HG02852 (cell line): ENCODE measurements at regions not wholly inside any gene's neighbourhood (a gene's known extent, or its start where the extent isn't known, plus 50 kb on each side); places are given as distances from the start of the nearest gene placed in this dataset.
"Not testable (repeated sequence)": the region's sequence is repeated elsewhere in the genome, so short reads cannot be mapped to it uniquely, and the experiment has no call there.

ENCODE experiments used
- ATAC-seq: cut with Tn5 transposase; IDR thresholded peaks from one replicate; pipeline ENCODE4 v1.9.1; 2021; ENCODE audit warnings: mild to moderate bottlenecking, moderate library complexity; ENCODE audit not compliant: unreplicated experiment

GRCh38 chr2:36302911-36303310 is 52.7 kb upstream of the CRIM1 start:
- ATAC-seq, result no peak

- no peak for ATAC-seq
These were observed 53.7 kb upstream of the CRIM1 start for GRCh38 chr2:36301843-36302242.

- no peak for ATAC-seq
These were observed 54.9 kb upstream of the CRIM1 start for GRCh38 chr2:36300697-36301096.

- ATAC-seq, result no peak
These were observed 58.8 kb upstream of the CRIM1 start for GRCh38 chr2:36296798-36297197.

GRCh38 chr2:36294316-36294721 is 61.3 kb upstream of the CRIM1 start:
- no peak for ATAC-seq

- ATAC-seq, result no peak
These were observed 65.2 kb upstream of the CRIM1 start for GRCh38 chr2:36290306-36290856.

GRCh38 chr2:36289731-36290130 is 65.8 kb upstream of the CRIM1 start:
- no peak for ATAC-seq

GRCh38 chr2:36287363-36288275 is 68.0 kb upstream of the CRIM1 start:
- ATAC-seq, result no peak

- ATAC-seq, result not testable (repeated sequence)
These were observed 76.1 kb upstream of the CRIM1 start for GRCh38 chr2:36279506-36279905.

- ATAC-seq, result no peak
These were observed 77.6 kb upstream of the CRIM1 start for GRCh38 chr2:36277881-36278523.

GRCh38 chr2:36277146-36277808 is 78.3 kb upstream of the CRIM1 start:
- no peak for ATAC-seq

GRCh38 chr2:36271266-36271665 is 84.3 kb upstream of the CRIM1 start:
- no peak for ATAC-seq

GRCh38 chr2:36270758-36271157 is 84.8 kb upstream of the CRIM1 start:
- no peak for ATAC-seq

GRCh38 chr2:36267194-36267593 is 88.4 kb upstream of the CRIM1 start:
- no peak for ATAC-seq

- ATAC-seq, result no peak
These were observed 88.9 kb upstream of the CRIM1 start for GRCh38 chr2:36266536-36267121.

- no peak for ATAC-seq
These were observed 93.0 kb upstream of the CRIM1 start for GRCh38 chr2:36262581-36262980.

GRCh38 chr2:36255863-36256262 is 99.7 kb upstream of the CRIM1 start:
- ATAC-seq, result no peak

GRCh38 chr2:36253086-36253485 is 102.5 kb upstream of the CRIM1 start:
- no peak for ATAC-seq

- peak; percentile 88 for ATAC-seq
These were observed 109.1 kb upstream of the CRIM1 start for GRCh38 chr2:36246320-36246990.

GRCh38 chr2:36245651-36246050 is 109.9 kb upstream of the CRIM1 start:
- no peak for ATAC-seq
